Cardiac septum (tissue), 1 donor: ENCODE measurements at regions not wholly inside any gene's neighbourhood (a gene's known extent, or its start where the extent isn't known, plus 50 kb on each side); places are given as distances from the start of the nearest gene placed in this dataset.

Experiments
- DNase-seq: peaks from one replicate; pipeline ENCODE4 v3.0.0-alpha.2; 2020; ENCODE audit warnings: low spot score
- intact Hi-C: fragments of 100-400 bp; cut with DNase I; formaldehyde crosslinking; loops from one replicate; pipeline ENCODE4 v1.14.0; 2022
- donor health status: DM: no; HTN: no; CAD: no.

DNA sequence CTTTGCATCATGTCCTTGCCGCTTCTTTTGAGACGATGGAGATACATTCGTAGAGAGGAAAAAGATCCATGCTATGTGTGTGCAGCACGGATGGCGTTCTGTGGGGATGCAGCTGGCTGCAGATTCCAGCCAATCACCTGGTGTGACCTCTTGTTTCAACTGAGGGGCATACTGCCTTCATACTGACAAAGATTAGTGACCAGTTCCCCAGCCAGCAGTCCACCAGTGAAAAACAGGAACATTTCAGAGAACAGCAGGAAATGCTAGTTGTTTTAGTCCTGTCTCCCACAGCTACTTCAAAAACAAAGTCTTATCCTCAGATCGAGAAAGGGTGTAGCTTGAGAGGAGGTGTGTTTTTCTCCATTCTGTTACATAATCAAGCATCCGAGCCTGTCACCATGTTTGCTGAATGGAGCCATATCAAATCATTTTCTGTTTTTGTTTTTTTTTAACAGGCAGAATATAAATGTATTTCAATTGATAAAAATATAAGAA lies 255.7 kb upstream of the FMN2 start:
- DNase-seq, result no peak
- intact Hi-C loops, result no loop called here

DNA sequence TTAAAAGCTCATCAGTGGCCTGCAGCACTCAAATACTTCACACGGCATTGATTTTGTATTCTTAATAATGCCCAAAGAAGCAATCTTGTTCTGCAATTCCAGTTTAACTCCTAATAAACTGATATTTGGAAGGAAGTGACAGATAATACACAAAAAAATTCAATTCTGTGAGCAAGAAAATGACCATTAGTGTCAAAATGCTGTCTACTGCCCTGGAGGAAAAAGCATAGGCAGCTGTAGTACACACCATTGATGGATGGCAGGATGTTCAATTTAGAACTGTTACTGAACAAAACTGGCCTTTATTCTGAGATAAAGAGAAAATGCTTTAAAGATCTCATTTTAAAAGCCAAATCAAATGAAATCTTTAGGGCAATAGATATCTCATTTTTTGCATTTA lies 251.3 kb upstream of the FMN2 start:
- no peak for DNase-seq
- intact Hi-C loops, result no loop called here

DNA sequence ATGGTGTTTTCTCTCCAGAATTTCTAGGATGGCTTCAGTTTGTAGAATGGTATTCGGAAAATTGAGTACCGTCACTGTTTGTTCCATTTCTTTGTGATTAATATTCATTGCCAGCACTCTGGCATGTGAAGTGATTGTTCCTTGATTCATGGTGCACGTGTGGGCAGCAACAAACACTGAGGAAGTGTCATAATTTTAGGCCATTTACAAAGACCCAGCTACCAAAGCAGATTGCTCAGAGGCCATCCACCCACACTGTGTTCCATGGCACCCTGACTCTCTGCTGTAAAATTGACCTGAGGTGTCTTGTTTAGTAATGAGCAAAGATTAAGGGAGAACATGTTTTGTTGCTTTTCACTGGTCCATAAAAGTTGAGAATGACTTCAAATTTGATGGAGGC lies 250.9 kb upstream of the FMN2 start:
- intact Hi-C loops, result no loop called here

DNA sequence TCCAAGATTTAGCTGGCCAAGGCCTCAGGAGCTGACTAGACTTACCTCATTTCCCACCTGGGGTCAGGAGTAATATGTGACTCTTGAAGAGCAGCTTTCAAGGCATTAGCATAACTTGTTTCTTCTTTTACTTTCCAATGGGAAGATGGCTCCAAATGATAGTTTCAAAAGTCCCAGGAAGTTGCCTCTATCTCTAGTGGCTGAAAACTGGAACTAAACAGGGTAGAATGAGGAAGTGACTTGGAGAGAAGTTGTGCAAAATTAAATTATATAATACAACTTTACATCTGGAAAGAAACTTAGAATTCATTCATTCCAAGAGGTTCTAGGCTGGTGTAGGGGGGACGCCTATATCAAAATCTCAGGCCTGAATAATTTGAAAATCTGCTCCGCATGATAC lies 250.1 kb upstream of the FMN2 start:
- no peak for DNase-seq
- intact Hi-C loops, result no loop called here

More for the DNA sequence above, 250.9 kb upstream of the FMN2 start:
- no peak for DNase-seq

DNA sequence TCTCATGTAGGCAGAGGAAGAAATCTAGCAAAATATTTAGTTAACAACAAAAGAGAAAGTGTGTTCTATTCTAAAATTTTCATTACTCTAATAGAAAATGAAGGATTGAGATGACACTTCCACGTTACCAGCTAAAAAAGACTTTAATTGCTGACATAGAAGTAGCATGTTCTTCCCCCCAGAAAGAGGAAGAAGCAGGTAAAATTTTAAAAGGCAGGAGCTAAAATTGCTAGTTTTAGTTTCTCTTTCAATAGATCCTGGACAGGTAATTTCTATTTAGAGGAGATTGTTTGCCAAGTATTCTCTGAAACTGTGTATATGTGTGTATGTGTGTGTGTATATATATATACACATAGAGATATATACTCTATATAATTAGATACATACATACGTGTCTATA lies 248.1 kb upstream of the FMN2 start:
- intact Hi-C loops, result no loop called here

DNA sequence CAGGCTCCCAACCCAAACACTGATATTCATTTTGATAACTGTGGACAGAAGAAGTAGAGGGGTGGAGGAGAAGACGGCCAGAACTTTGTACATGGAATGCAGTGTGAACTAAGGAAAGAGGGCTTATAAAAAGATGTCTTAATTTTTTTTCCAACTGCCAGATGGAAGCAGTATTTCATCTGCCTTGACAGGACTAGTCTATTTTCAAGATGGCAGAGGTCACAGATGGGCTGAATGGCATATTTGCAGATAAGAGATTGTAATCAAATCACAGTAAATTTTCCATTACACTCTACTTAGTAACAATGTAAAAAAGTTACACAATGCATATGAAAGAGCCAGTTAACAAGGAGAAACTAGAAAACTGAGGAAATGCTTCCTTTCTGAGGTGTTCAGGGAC lies 246.8 kb upstream of the FMN2 start:
- intact Hi-C loops, result no loop called here
- no peak for DNase-seq

More for the DNA sequence above, 248.1 kb upstream of the FMN2 start:
- DNase-seq, result no peak

DNA sequence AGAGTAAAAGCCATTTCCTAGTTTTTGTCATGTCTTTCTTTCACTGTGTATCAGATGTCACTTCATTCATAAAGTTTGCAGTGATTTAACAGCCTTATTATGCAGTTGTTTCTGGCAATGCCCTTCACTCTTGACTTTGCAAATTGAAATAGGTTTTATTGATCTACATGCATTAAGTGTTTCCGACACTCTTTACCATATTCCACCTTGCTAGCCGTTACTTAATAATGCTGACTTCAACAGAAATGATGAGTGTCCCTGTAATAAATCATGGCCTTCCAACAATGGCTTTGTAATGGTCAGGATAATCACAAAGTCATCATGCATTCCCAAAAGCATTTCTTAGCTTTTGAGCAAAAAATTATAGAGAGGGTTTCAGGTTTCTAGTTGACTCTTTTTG lies 236.8 kb upstream of the FMN2 start:
- intact Hi-C loops, result no loop called here
- DNase-seq, result no peak

DNA sequence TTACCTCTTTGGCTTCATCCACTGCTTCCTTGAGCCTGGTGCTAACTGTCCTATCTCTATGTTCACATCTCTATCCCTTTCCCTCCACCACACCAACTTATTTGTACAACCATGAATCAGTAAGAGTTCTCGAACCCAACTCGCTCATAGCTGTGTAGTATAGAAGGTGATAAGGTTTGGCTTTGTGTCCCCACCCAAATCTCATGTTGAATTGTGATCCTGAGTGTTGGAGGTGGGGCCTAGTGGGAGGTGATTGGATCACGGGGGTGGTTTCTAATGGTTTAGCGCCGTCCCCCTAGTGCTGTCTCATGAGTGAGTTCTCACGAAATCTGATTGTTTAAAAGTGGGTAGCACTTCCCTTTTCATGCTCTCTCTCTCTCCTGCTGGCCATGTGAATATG lies 235.6 kb upstream of the FMN2 start:
- intact Hi-C loops, result no loop called here

DNA sequence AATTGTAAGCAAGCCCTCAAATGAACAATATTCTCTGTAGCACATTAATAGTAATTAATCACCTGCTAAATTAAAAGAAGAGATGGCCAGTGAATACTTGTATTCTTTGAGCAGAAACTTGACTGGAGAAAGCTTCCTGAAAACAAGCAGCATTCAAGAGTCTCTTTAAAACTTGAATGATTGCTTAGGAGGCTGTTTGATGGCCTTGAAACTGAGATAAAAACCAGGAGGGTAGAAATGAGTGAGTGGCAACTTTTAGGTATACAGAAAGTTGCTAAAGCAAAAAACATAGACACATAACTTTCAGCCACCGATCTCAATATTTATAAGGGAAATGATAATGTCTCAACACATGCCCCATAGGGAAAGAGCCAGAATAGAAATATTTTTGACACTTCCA lies 234.8 kb upstream of the FMN2 start:
- intact Hi-C loops, result no loop called here
- DNase-seq, result no peak

More for the DNA sequence above, 235.6 kb upstream of the FMN2 start:
- no peak for DNase-seq

DNA sequence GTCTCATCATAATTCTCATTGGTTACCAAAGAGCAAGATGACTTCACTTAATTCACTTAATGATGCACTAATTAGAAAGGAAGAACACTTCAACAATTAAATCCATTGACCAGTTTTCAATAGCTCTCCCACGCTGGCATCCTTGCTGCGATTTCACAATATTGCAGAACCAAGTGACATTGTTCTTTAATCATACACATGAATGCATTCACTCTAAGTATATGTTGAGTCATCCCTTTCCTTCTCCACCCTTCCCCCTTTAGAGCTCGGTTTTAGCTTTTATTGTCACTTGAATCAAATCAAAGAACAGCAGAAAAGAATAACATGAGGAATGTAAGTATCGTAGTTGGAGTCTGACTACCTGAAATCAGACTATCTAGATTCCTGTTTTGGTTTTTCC lies 233.6 kb upstream of the FMN2 start:
- intact Hi-C loops, result no loop called here
- DNase-seq, result no peak

DNA sequence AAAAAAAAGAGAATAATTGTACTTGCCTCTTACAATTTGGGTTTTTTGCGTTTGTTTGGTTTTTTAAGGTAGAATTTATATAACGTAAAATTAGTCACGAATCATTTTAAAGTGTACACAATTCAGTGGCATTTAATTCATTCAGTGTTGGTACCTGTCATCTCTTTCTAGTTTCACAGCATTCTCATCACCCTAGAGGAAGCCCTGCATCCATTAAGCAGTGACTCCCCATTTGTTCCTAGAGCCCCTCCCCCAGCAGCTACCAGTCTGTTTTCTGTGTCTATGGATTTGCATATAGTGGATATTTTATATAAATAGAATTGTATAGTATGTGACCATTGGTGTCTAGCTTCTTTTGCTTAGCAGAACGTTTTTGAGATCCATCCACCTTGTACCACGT lies 233.2 kb upstream of the FMN2 start:
- no peak for DNase-seq
- intact Hi-C loops, result no loop called here

DNA sequence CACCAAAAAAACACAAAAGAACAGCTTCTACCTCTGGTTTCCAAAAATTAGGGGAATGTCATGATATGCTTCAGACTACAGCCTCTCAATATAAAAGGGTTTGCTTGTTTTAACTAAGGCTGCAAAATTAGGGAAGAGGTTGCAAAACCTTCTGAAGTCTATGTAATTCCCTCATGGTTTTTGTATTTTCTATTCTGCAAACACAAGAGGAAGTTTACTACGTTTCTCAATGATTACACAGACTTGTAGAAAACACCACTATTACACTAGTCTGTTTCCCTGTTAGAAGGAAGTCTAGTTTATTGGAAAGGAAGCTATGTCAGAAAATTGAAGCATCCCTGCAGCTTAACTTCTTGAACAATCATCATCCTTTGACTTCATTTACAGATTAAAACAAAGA lies 229.7 kb upstream of the FMN2 start:
- intact Hi-C loops, result no loop called here
- no peak for DNase-seq

DNA sequence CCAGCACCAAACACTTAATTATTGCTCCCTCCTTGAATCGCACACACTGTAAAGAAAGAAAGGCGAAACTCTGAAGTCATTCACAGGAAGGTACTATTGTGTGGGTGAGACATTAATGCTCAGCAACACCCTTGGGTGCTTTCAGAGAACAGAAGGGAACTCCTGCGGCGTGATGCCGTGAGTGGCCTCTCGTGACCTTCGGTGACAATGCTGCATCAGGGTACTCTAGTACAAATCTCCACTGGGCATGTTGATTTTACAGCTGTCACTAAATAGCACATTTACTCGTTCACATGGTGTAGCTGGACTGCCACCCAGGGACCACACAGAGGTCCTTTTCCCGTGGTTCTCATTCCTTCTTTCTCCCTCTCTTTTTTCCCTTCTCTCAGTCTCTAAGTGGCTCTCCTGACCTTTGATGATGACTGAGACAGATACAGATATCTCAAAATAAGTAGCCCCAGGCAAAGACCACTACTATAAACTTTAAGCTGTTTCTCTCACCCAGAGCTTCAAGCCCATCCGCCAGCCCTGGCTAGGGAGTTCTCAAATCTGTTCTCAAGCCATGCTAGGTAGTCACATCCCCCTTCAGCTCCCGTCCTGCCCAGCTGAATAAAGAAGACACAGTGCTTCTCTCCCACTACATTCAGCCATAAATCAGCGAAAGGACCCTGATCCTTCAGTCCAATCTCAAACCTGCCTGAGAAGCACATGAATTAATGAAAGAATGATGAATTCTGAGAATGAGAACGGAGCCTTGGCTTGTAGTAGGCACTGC lies 223.4 kb upstream of the FMN2 start:
- DNase-seq, result no peak
- intact Hi-C loops, result no loop called here

DNA sequence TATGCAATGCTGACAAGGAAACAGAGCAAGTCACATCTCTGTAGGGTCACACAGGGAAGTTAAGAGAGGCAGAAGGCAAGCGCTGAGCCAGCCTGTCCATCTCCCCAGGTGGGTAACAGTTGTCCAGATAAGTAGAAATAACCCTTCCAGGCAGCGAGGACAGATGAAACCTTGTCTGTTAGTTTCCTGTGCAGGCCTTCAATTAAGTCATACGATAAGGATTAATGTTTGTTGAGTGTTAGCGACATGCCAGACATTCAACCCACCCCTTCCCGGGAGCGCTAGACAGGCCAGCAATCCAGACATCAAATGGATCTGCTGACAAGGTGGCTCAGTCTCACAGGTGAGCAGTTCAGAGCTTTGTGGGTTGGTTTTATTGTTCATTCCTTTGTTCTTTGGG lies 221.5 kb upstream of the FMN2 start:
- intact Hi-C loops, result no loop called here

DNA sequence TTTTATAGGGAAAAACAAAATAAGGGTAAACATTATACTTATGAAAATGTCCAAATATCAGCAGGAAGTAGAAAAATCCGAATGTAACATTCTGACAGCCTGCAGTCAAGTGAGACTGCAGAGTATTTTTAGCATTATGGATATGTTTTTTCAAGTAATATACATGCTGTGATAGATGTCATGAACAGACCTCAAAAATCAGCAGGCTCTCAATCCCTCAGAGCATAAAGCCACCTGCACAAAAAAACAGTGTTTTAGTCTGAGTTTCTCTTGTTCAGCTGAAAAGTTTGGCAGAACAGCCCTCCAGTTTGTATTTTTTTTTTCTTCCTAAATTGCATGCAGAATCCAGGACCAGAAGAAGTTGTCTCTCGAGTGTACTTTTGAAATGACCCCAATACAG lies 219.1 kb upstream of the FMN2 start:
- DNase-seq, result no peak
- intact Hi-C loops, result no loop called here

More for the DNA sequence above, 221.5 kb upstream of the FMN2 start:
- no peak for DNase-seq

DNA sequence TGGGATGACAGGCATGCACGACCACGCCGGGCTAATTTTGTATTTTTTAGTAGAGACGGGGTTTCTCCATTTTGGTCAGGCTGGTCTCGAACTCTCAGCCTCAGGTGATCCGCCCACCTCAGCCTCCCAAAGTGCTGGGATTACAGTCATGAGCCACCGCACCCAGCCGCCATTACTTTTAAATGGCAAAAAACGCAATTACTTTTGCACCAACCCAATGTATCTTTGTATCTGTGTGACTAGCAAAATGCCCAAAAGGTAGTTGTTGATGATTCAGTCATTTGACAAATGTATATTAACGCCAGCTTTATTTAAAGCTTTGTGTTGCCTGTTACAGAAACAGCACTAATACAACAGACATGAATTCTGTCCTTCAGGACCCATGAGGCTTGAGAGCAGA lies 216.9 kb upstream of the FMN2 start:
- intact Hi-C loops, result no loop called here

DNA sequence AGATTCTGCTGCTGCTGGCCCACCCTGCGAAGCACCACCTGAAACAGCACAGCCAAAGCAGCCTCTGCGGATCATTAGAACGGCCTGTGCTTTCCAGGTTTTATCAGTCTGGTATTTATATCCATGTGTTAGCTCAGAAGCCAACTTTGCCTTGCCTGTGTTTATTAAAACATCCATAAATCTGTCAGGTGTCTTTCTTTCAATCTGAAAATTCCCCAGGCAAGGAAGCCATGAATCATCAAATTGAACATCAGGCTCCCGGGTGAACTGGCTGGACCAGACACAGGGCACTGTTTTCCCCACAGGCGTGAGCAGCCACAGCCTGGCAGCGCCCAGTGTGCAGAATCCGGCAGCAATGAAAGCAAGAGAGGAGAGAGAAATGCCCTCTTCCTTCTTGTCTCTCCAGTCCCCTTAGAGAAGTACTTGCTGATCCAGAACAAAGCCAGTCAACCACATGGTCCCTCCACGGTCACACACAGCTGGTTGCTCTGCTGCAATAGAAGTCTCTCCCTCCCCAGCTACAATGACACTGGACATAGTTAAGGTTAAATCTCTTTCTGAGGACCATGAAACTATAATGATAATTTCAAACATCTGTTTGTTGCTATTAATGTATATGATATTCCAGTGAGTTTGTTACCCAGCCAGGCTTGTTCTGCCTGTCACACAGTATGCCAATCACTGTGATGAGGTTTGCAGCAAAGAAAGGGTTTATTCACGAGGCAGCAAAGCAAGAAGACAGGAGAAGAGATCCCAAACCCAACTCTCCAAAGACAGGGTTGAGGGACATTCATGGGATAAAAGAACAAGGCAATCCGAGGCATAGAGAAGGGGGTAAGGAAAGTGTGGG lies 212.1 kb upstream of the FMN2 start:
- intact Hi-C loops, result no loop called here
- no peak for DNase-seq

More for the DNA sequence above, 216.9 kb upstream of the FMN2 start:
- no peak for DNase-seq

DNA sequence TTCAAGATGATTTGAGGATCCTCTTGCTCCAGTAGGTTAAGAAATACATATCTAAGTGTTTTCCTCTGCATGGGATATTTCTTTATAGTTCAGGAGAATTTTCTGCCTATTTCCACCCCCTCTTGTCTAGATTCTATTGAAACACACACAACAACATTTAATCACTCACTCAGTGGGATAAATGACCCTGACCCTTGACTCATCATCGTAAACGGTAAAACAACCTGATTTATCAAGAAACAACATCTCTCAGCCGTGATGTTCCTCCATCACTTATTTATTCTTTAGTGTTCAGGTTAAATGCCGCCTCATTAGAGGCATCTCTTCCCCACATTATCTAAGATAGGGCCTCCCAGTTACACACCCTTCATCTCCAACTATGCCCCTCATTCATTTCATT lies 208.7 kb upstream of the FMN2 start:
- intact Hi-C loops, result no loop called here
- DNase-seq, result no peak

DNA sequence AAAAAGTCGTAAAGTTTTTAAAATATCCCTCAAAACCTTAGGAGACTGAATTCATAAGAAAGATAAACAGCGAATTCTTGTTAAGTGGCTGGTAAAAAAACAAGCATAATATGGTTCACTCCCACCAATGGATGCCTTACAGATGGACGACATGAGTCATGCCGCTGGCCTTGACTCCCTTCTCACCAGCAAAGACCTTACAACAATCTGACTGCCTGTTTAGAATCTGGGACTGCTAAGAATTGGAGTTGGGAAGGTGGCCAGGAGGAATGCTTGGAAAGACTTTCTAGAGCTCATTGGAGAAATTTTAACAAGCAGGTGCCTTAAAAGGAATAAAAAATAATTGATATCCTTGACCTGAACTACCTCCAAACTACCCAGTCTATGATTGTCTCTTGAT lies 206.9 kb upstream of the FMN2 start:
- intact Hi-C loops, result no loop called here
- no peak for DNase-seq

DNA sequence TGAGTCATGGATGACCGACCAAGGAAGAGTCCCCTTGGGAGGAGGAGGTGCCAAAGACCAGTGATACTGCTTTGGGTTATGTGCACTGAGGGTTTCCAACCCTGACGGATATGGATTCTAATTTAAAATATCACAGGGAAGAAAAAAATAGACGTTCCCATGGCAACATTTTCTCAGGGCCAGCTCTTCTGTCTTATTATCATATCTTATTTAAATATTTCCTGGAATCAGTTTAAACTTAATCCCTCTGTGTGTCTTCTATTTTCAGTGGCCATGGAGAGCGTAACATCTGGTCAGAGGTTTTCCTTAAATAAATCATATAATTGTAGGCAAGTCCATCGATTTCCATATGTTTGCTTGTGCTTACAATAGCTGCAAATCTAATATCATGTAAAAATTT lies 205.4 kb upstream of the FMN2 start:
- intact Hi-C loops, result no loop called here
- DNase-seq, result no peak

DNA sequence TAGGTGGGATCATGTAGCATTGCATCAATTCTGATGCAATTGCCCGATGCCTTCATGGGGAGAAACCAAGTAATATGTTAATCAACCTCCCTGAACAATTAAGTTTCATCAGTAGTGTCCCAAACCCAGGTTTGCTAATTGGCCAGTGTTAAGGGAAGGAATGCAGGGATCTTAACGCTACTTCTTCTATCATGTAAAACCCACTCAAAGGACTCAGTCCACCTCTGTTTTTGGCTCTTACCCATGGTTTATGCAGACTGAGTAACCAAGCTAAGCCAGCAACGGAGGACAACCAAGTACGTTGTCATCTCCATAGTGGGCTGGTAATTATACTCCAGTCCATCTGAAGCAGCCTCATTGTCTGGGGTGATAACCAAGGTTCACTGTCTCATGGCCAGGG lies 203.0 kb upstream of the FMN2 start:
- intact Hi-C loops, result no loop called here
- no peak for DNase-seq
